Endothelial cell of umbilical vein (primary cell): ENCODE measurements at regions not wholly inside any gene's neighbourhood (a gene's known extent, or its start where the extent isn't known, plus 50 kb on each side); places are given as distances from the start of the nearest gene placed in this dataset.

Experiments
- BruUV-seq: library from RNA; stranded (reverse); fragments of 400-500 nt; replicated peaks from 2 replicates; lab custom pipeline; 2021; lab: Mats Ljungman, UMichigan
- CTCF ChIA-PET: fragments of 300-600, 350-600 bp; sonication (Branson Sonifier 250); formaldehyde crosslinking; loops from one replicate; lab custom pipeline; 2021; ENCODE audit warnings: antibody characterized with exemption, inconsistent platforms; lab: Charles Lee
- POLR2A ChIA-PET: fragments of 300-600, 350-600 bp; sonication (Branson Sonifier 250); formaldehyde crosslinking; loops from one replicate; lab custom pipeline; 2021; ENCODE audit warnings: antibody characterized with exemption, inconsistent platforms; lab: Charles Lee
- DNase-seq: peaks from one replicate; pipeline ENCODE4 v3.0.0-alpha.2; 2011; ENCODE audit warnings: low read depth, low spot score
- FAIRE-seq: peaks from 2 replicates; lab custom pipeline; 2011; peaks lifted over from hg19 to GRCh38; lab: Jason Lieb, UNC
- H2AFZ ChIP-seq: 2 replicates; pipeline ENCODE4 v1.6.0; 2012; ENCODE audit warnings: low read depth, low read length, control low read depth, inconsistent platforms
- H3K27ac ChIP-seq: 2 replicates; pipeline ENCODE4 v1.5.1; 2011; ENCODE audit warnings: low read depth, mild to moderate bottlenecking, control low read depth, low read length, moderate library complexity; ENCODE audit not compliant: insufficient read depth
- H3K27me3 ChIP-seq, 2 experiments: 2 replicates each; pipeline versions ENCODE4 v1.6.0 to v1.6.1; 2011; ENCODE audit warnings: low read length in 2 of 2, mixed read lengths in 1 of 2; ENCODE audit not compliant: control insufficient read depth in 2 of 2, insufficient read depth in 2 of 2
- H3K36me3 ChIP-seq, 2 experiments: 2 replicates in 1 of 2; 3 replicates in 1 of 2; pipeline ENCODE4 v1.5.1; 2011; ENCODE audit warnings: low read length in 2 of 2, mild to moderate bottlenecking in 1 of 2, moderate library complexity in 1 of 2; ENCODE audit not compliant: control insufficient read depth in 2 of 2, insufficient read depth in 2 of 2; ENCODE audit errors: extremely low read depth in 1 of 2
- H3K4me1 ChIP-seq: 3 replicates; pipeline ENCODE4 v1.5.1; 2011; ENCODE audit warnings: mild to moderate bottlenecking, low read length; ENCODE audit not compliant: control insufficient read depth, insufficient read depth; ENCODE audit errors: extremely low read depth
- H3K4me2 ChIP-seq: 2 replicates; pipeline ENCODE4 v1.6.1; 2011; ENCODE audit warnings: low read length, control low read depth, mixed read lengths; ENCODE audit not compliant: insufficient read depth
- H3K4me3 ChIP-seq, 3 experiments: fragments of 200-600 bp in 1 of 3; sonication (generic), shearing (Covaris generic) in 1 of 3; replicated peaks in 1 of 3; 2 replicates each; pipeline ENCODE4 v1.5.1; 2011 to 2016; ENCODE audit warnings: control low read depth in 3 of 3, low read length in 3 of 3, mild to moderate bottlenecking in 2 of 3, inconsistent platforms in 1 of 3, low read depth in 1 of 3, moderate library complexity in 1 of 3; ENCODE audit not compliant: insufficient read depth in 1 of 3
- H3K79me2 ChIP-seq: 2 replicates; pipeline ENCODE4 v1.6.0; 2012; ENCODE audit warnings: low read length, inconsistent platforms; ENCODE audit not compliant: control insufficient read depth, insufficient read depth
- H3K9ac ChIP-seq: replicated peaks from 2 replicates; pipeline ENCODE3; 2011; ENCODE audit warnings: low read length, control low read depth; ENCODE audit not compliant: insufficient read depth; ENCODE audit errors: extremely low read depth
- H3K9me1 ChIP-seq: replicated peaks from 3 replicates; pipeline ENCODE4 v1.6.0; 2011; ENCODE audit warnings: mild to moderate bottlenecking, low read length; ENCODE audit not compliant: control insufficient read depth, insufficient read depth; ENCODE audit errors: extremely low read depth
- H3K9me3 ChIP-seq: replicated peaks from 2 replicates; pipeline ENCODE4 v1.5.1; 2012; ENCODE audit warnings: low read length, inconsistent platforms; ENCODE audit not compliant: control insufficient read depth, insufficient read depth
- H4K20me1 ChIP-seq: replicated peaks from 2 replicates; pipeline ENCODE3; 2011; ENCODE audit warnings: mild to moderate bottlenecking, low read length; ENCODE audit not compliant: control insufficient read depth, insufficient read depth; ENCODE audit errors: extremely low read depth
- EZH2 ChIP-seq: IDR thresholded peaks from 2 replicates; pipeline ENCODE4 v1.6.1; 2012; ENCODE audit warnings: borderline replicate concordance, low read depth, mild to moderate bottlenecking, moderate library complexity, low read length, inconsistent platforms; ENCODE audit not compliant: severe bottlenecking
- FOS ChIP-seq: IDR thresholded peaks from 2 replicates; pipeline ENCODE4 v1.6.1; 2011; ENCODE audit warnings: mild to moderate bottlenecking, low read length, moderate library complexity, borderline replicate concordance; ENCODE audit not compliant: insufficient read depth
- GATA2 ChIP-seq: IDR thresholded peaks from 2 replicates; pipeline ENCODE4 v1.7.0; 2011; ENCODE audit warnings: low read depth, mild to moderate bottlenecking, moderate library complexity, mixed read lengths, low read length; ENCODE audit not compliant: insufficient read length, insufficient read depth
- JUN ChIP-seq: IDR thresholded peaks from 2 replicates; pipeline ENCODE4 v1.6.1; 2011; ENCODE audit warnings: borderline replicate concordance, low read depth; ENCODE audit not compliant: insufficient read length, insufficient read depth
- MAX ChIP-seq: IDR thresholded peaks from 2 replicates; pipeline ENCODE4 v1.6.1; 2011; ENCODE audit not compliant: insufficient read depth, insufficient read length
- MYC ChIP-seq: IDR thresholded peaks from one replicate; pipeline ENCODE4 v1.6.1; 2011; ENCODE audit warnings: mild to moderate bottlenecking, low read depth, low read length
- POLR2A ChIP-seq: IDR thresholded peaks from 2 replicates; pipeline ENCODE4 v1.6.1; 2012; ENCODE audit warnings: low read depth, mild to moderate bottlenecking, control low read depth, low read length
- POLR2AphosphoS5 ChIP-seq: IDR thresholded peaks from 2 replicates; pipeline ENCODE4 v1.6.1; 2012; ENCODE audit warnings: low read depth, mild to moderate bottlenecking, control low read depth, low read length, moderate library complexity; ENCODE audit not compliant: insufficient read depth
- dilution Hi-C: fragments of 300-500 bp; cut with MboI; formaldehyde crosslinking; loops from one replicate; pipeline ENCODE4 v1.15.0; 2019; ENCODE audit warnings: low sequenced_read_pairs; ENCODE audit not compliant: extremely low pct_ligation_motif_present
- intact Hi-C: fragments of 100-400 bp; cut with micrococcal nuclease; formaldehyde crosslinking; loops from one replicate; pipeline ENCODE4 v1.10.0; 2022
- TF ChIP-seq, protein P1 (sequence below), 2 donors: IDR thresholded peaks; 1 replicate in 1 of 2; 2 replicates in 1 of 2; pipeline ENCODE4 v1.5.1; 2011; ENCODE audit warnings: low read length in 2 of 2, mild to moderate bottlenecking in 2 of 2, moderate library complexity in 2 of 2, control low read depth in 1 of 2, inconsistent platforms in 1 of 2, low read depth in 1 of 2; ENCODE audit not compliant: insufficient read depth in 1 of 2; ENCODE audit errors: extremely low read depth in 1 of 2

GRCh38 chrX:10288373-10288975 lies 131.7 kb downstream of the CLCN4 start:
- no peak for DNase-seq
- Histone ChIP-seq H3K4me1 (no peaks in the 10 kb centered on the region), H3K27me3 (no peaks in the 10 kb centered on the region), H3K4me2 (no peak overlapping the region), H3K27ac (no peak overlapping the region), H3K4me3 (no peak overlapping the region), H3K9me3 (no peaks in the 10 kb centered on the region), H3K79me2 (no peaks in the 10 kb centered on the region), H2AFZ (no peak overlapping the region), H4K20me1 (no peaks in the 10 kb centered on the region), H3K9ac (no peak overlapping the region), H3K9me1 (no peaks in the 10 kb centered on the region), H3K36me3 (no peaks in the 10 kb centered on the region)
- no peak for FAIRE-seq
- intact Hi-C loops (no loop called here), dilution Hi-C loops (no loop called here)
- ChIA-PET POLR2A (no interaction called here), CTCF (no interaction called here)
- no peak for TF ChIP-seq FOS
- no peak for TF ChIP-seq POLR2AphosphoS5
- no peak for TF ChIP-seq MYC
- TF ChIP-seq EZH2, result no peak
- TF ChIP-seq, protein P1, sequence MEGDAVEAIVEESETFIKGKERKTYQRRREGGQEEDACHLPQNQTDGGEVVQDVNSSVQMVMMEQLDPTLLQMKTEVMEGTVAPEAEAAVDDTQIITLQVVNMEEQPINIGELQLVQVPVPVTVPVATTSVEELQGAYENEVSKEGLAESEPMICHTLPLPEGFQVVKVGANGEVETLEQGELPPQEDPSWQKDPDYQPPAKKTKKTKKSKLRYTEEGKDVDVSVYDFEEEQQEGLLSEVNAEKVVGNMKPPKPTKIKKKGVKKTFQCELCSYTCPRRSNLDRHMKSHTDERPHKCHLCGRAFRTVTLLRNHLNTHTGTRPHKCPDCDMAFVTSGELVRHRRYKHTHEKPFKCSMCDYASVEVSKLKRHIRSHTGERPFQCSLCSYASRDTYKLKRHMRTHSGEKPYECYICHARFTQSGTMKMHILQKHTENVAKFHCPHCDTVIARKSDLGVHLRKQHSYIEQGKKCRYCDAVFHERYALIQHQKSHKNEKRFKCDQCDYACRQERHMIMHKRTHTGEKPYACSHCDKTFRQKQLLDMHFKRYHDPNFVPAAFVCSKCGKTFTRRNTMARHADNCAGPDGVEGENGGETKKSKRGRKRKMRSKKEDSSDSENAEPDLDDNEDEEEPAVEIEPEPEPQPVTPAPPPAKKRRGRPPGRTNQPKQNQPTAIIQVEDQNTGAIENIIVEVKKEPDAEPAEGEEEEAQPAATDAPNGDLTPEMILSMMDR (IDR thresholded peaks at IDR 0.05; ENCODE audit: extremely low read depth in 1 of 2, insufficient read depth in 1 of 2, low read depth in 1 of 2, low read length in 2 of 2), result no peak
- TF ChIP-seq MAX, result no peak
- no peak for TF ChIP-seq GATA2
- no peak for TF ChIP-seq POLR2A
- no peak for TF ChIP-seq JUN
- BruUV-seq, result no TSS peak
